ENCODE measurements at regions not wholly inside any gene's neighbourhood (a gene's known extent, or its start where the extent isn't known, plus 50 kb on each side); places are given as distances from the start of the nearest gene placed in this dataset.
"Not testable (repeated sequence)": the region's sequence is repeated elsewhere in the genome, so short reads cannot be mapped to it uniquely, and the experiment has no call there.

- no peak for DNase-seq (ENCODE audit: low spot score)
Measured at GRCh38 chr2:185374878-185375277, 363.7 kb upstream of the FSIP2 start.

- DNase-seq (ENCODE audit: low spot score) = no peak
Measured at GRCh38 chr2:185375731-185376130, 362.9 kb upstream of the FSIP2 start.

DNA sequence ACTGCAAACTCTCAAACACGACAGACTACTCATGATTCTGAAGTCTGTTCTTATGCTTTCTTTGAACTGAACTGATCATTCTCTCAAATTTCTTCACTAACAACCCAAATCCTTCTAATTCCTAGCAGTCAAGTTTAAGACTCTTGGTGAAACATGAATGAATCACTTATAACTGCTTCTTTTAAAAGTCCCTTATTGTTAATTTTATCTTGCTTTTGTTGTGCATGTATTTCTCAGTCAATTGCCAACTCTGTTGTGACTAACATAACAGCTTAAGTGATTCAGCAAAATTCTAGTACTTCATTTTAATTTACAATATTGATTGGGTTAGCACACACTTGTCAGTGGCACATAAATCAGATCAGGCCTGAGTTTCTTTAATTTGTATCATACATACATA is 357.0 kb upstream of the FSIP2 start:
- no peak for DNase-seq (ENCODE audit: low spot score)

- DNase-seq (ENCODE audit: low spot score) = no peak
Measured at GRCh38 chr2:185384822-185385560, 353.6 kb upstream of the FSIP2 start.

- no peak for DNase-seq (ENCODE audit: low spot score)
Measured at GRCh38 chr2:185388226-185388625, 350.4 kb upstream of the FSIP2 start.

DNA sequence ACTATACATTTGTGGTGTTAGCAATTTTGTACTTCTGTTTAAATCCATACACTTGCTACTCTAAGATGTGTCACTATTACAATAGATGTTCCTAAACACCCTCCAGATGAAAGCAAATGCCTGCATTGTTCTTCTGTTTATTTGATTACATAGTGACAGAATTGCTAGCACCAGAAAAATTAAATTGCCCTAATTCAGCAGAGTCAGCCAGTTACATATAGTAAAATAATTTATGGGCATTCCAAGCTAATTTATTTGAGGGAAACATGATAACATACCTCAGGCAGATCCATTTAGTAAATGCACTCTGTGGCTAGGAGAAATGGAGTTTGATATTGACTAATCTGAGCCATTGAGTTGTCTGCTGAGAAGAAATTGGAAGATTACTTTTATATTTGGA is 347.1 kb upstream of the FSIP2 start:
- DNase-seq (ENCODE audit: low spot score) = no peak

DNA sequence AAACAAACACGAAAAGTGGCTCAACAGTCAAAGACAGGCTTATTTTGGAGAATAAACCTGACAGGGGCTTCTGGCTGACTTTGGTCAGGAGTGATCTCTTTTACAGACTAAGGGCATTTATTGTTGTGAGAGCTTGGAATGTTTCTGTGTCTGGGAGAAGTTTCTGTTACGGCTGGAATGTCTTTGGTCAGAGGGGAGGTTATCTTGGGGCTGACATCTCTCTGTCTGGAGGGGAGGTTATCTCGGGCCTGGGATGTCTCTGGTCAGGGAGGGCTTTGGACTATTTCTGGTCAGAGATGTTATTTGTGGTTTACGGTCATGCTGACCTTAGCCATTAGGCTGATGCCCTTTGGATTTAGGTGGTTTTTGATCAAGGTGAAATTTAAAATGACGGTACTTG is 345.5 kb upstream of the FSIP2 start:
- no peak for DNase-seq (ENCODE audit: low spot score)

DNA sequence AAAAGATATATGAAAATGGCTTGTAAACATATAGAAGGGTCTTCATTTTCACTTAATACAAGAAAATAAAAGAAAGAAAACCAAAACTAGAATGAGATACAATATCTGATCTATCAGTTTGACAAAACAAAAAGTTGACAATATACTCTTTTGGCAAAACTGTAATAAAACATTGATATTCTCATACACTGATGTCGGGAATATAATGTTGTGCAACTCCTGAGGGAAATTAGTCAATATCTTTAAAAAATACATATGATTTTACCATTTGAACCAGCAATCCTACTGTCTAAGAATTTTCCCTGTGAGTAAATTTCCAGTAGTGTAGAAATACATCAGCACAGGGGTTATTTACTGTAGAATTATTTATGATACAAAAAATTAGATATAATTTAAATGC is 336.1 kb upstream of the FSIP2 start:
- DNase-seq (ENCODE audit: low spot score) = no peak

DNA sequence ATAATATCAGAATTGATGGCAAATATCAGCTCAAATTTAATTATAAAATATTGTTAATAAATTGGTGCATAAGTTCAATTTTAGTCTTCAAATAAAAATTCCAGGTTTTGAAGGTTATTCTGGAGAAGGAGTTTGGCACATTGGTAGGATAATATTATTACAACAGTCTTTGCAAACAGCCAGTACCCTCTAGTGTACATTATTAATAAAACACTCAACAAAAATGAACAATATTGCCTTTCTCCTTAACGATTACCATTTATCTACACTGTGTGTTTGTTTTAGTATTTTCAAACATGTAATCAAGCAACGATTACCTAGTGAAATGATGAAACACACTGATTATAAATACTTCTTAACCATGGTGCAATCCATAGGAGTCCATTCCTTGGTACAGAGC is 334.0 kb upstream of the FSIP2 start:
- DNase-seq (ENCODE audit: low spot score) = no peak

- no peak for DNase-seq (ENCODE audit: low spot score)
Measured at GRCh38 chr2:185417111-185417510, 321.5 kb upstream of the FSIP2 start.

GRCh38 chr2:185417688-185418087 is 320.9 kb upstream of the FSIP2 start:
- no peak for DNase-seq (ENCODE audit: low spot score)

GRCh38 chr2:185424958-185425629 is 313.5 kb upstream of the FSIP2 start:
- DNase-seq (ENCODE audit: low spot score) = not testable (repeated sequence)

- DNase-seq (ENCODE audit: low spot score) = no peak
Measured at GRCh38 chr2:185428000-185428399, 310.6 kb upstream of the FSIP2 start.

DNA sequence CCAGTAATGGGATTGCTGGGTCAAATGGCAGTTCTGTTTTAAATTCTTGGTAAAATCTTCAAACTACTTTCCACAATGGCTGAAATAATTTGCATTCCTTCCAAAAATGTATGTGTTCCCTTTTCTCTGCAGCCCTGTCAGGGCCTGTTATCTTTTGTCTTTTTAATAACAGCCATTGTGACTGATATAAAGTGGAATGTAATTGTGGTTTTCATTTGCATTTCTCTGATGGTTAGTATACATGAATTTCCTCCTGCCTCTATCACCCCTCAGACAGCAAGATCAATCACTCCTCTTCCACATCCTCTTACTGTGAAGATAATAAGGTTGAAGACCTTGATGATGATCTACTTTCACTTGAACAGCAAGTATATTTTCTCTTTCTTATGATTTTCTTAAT is 304.8 kb upstream of the FSIP2 start:
- DNase-seq (ENCODE audit: low spot score) = no peak

DNA sequence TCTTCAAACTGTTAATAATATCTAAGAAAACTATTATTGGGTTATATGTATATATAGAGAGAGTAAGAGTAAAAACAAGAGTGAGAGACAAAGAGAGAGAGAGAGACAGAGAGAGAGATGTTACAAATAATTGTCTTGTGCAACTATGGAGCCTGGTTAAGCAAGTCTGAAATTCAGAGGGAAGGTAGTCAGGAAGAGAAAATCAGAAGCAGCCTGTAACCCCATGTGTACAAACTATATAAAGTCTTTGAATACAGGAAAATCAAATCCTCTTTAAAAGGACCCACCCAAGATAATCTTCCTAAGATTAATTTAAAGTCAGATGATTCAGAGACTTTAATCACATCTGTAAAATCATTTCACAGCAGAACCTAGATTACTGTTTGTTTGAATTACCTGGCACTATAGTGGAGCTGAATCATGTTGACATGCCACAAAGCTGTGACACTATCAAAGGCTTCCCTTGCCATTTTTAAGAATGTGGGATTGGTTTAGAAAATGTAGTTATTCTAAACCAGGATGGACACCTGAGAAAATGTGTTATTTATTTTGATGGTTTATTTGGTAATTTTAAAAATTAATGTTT is 301.7 kb upstream of the FSIP2 start:
- no peak for DNase-seq (ENCODE audit: low spot score)

DNA sequence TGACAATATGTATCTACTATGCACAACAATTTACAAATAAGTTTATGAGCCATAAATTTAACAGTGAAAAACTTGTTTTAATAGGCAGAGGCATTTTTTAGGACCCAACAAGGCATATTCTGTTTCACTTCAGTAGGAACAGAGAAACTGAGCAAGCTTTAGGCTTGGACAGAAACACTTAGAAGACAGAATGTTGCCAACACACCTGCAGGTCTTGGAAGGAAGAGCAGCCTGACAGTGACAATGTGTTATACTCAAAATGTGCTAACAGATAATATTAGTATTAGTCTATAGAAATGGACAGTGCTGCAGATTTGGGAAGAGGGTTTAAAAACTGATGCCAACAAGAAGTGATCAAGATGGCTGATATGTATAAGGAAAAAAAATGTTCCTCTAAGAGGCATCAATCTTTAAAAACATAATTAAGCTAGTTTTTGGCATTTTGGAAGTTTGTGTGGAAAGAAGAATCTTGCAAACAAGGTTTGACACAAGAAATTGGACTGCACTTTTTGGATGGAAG is 297.1 kb upstream of the FSIP2 start:
- DNase-seq (ENCODE audit: low spot score) = no peak

GRCh38 chr2:185456517-185456916 is 282.1 kb upstream of the FSIP2 start:
- DNase-seq (ENCODE audit: low spot score) = no peak

DNA sequence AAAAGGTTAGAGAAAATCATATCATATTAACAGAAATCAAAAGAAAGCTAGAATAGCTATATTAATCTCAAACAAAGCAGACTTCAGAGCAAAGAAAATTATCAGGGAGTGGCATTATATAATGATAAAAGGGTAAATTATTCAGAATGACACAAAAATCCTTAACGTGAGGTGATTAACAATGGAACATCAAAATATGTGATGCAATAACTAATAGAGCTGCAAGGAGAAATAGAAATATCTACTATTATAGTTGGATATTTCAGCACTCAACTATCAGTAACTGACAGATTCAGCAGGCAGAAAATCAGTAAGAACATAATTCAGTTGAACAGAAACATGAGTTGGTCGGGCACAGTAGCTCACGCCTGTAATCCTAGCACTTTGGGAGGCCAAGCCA is 275.1 kb upstream of the FSIP2 start:
- no peak for DNase-seq (ENCODE audit: low spot score)

DNA sequence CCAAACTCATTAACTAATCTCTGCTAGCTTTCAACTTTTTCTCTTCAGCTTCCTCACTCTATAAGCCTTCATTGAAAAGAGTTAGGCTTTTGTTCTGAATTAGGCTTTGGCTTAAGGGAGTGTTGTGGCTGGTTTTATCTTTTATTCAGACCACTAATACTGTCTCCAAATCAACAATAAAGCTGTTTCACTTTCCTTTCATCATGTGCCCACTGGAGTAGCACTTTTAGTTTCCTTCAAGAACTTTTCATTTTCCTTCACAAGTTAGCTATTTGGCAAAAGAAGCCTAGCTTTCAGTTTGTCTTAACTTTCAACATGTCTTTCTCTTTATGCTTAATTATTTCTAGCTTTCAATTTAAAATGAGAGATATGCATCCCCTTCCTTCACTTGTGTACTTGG is 271.7 kb upstream of the FSIP2 start:
- no peak for DNase-seq (ENCODE audit: low spot score)

DNA sequence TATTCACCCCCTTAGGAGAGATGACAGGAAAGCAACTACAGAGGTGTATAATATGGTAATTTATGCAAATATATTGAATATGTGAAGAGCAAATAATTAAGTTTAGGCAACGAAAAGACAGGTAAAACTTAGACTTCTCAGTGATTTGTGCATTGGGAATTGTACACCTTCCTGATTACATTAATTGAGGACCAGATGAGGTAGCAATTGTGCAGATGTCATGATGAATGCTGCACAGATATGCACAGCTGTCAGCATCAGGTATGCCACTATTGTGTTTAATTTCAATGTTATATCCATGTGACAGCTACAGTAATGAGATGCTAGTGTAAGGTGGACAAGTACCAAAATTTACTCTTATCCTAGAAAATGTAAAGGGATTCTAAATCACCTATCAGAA is 267.2 kb upstream of the FSIP2 start:
- no peak for DNase-seq (ENCODE audit: low spot score)

GRCh38 chr2:185472574-185472973 is 266.0 kb upstream of the FSIP2 start:
- DNase-seq (ENCODE audit: low spot score) = no peak

DNA sequence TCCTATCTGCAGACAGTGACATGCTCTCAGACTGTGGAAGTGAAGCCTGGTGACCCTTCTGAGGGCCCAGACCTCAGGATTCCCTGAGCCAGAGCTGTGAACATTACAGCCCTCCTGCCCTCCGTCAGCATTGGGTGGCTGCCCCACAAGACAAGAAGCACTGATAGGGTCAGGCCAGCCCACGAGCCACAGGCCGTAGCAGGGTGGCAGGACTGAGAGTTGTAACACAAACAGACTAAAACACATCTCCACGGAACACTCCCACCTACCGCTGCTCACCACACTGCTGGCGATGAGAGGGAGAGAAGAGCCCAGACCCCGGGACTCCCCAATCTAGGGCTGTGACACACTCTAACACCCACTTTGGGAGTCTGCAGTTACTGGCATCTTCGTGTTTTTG is 264.8 kb upstream of the FSIP2 start:
- DNase-seq (ENCODE audit: low spot score) = no peak

DNA sequence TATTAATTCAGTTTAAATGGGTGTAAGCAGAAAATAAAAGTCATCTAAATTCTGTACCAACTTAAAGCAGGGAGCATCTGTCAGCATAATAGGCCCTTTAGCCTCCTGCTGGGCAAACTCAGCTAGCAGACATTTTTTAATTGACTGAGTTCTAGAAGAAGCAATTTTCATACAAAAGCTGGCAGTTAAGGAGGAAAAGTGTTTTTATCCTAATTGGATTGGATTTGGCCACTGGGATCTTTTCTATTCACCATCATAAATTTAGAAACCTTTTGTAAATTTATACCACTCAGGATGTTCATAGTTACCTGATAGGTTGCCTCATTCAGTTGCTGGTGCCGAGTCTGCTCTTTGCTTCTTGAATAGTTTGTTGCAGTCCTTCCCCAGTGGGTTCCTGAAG is 262.7 kb upstream of the FSIP2 start:
- no peak for DNase-seq (ENCODE audit: low spot score)

All from mesenteric fat pad (tissue), 1 donor.